ENCODE measurements at regions not wholly inside any gene's neighbourhood (a gene's known extent, or its start where the extent isn't known, plus 50 kb on each side); places are given as distances from the start of the nearest gene placed in this dataset.

GRCh38 chr10:108783897-108784296 is 1139.4 kb downstream of the XPNPEP1 start:
- Histone ChIP-seq H4K20me1 (ENCODE audit: insufficient read depth) (no peaks in the 10 kb centered on the region), H2AFZ (ENCODE audit: low read depth, low read length, poor library complexity, severe bottlenecking) (no peak overlapping the region), H3K9me3 (ENCODE audit: control insufficient read depth in 1 of 2, insufficient read depth in 1 of 2, low read depth in 1 of 2, low read length in 2 of 2) (peaks cover 39 to 46% of the 10 kb centered on the region in 2 experiments), H3K4me1 (ENCODE audit: control insufficient read depth in 1 of 2, insufficient read depth in 2 of 2, low read length in 2 of 2) (no peaks in the 10 kb centered on the region), H3K4me3 (replicated peaks in 1 of 2; ENCODE audit: low read depth in 1 of 2, low read length in 2 of 2) (no peak overlapping the region), H3K36me3 (ENCODE audit: control insufficient read depth in 1 of 2, insufficient read depth in 2 of 2, low read length in 2 of 2) (no peaks in the 10 kb centered on the region), H3K9ac (ENCODE audit: low read length) (no peak overlapping the region), H3K4me2 (ENCODE audit: low read length) (no peak overlapping the region), H3K9me2 (ENCODE audit: insufficient read depth) (no peaks in the 10 kb centered on the region), H3K27me3 (ENCODE audit: insufficient read depth, low read length) (no peaks in the 10 kb centered on the region), H3K79me2 (ENCODE audit: insufficient read depth, low read length) (no peaks in the 10 kb centered on the region), H3K27ac (ENCODE audit: low read depth, low read length) (no peak overlapping the region)
- intact Hi-C loops (cut with micrococcal nuclease) = no loop called here
- ATAC-seq (peak; percentile 69), DNase-seq (ENCODE audit: low read depth, low spot score) (peak; percentile 39)
- POLR2A ChIA-PET = no interaction called here
- CTCF ChIA-PET = no interaction called here
- TF ChIP-seq CTCF (IDR thresholded peaks at IDR 0.05 in 2 of 3, conservative IDR thresholded peaks at IDR 0.05 in 1 of 3; ENCODE audit: borderline replicate concordance in 1 of 3, insufficient read depth in 1 of 3, low read depth in 2 of 3, low read length in 2 of 3) (peak; percentile 8 to 62 (median 44); a peak in 4 of 6 replicates), CEBPB (IDR thresholded peaks at IDR 0.05; ENCODE audit: low read depth) (no peak), RAD21 (IDR thresholded peaks at IDR 0.05; ENCODE audit: low read depth) (peak; percentile 46)
- BruUV-seq (replicated peaks) = no TSS peak
- RAD21 ChIA-PET (ENCODE audit: low non-redundant PET in 1 of 2, low total read pairs in 2 of 2, uncharacterized antibody in 2 of 2, unreplicated experiment in 2 of 2) = no interaction called here

- no TSS peak for BruUV-seq (replicated peaks)
- Histone ChIP-seq H3K9me2 (ENCODE audit: insufficient read depth) (no peaks in the 10 kb centered on the region), H3K9ac (ENCODE audit: low read length) (no peak overlapping the region), H3K4me2 (ENCODE audit: low read length) (no peak overlapping the region), H3K27me3 (ENCODE audit: insufficient read depth, low read length) (no peaks in the 10 kb centered on the region), H2AFZ (ENCODE audit: low read depth, low read length, poor library complexity, severe bottlenecking) (no peak overlapping the region), H3K79me2 (ENCODE audit: insufficient read depth, low read length) (no peaks in the 10 kb centered on the region), H3K4me3 (replicated peaks in 1 of 2; ENCODE audit: low read depth in 1 of 2, low read length in 2 of 2) (no peak overlapping the region), H4K20me1 (ENCODE audit: insufficient read depth) (no peaks in the 10 kb centered on the region), H3K9me3 (ENCODE audit: control insufficient read depth in 1 of 2, insufficient read depth in 1 of 2, low read depth in 1 of 2, low read length in 2 of 2) (peaks cover 39 to 44% of the 10 kb centered on the region in 2 experiments), H3K4me1 (ENCODE audit: control insufficient read depth in 1 of 2, insufficient read depth in 2 of 2, low read length in 2 of 2) (no peaks in the 10 kb centered on the region; a peak in 1 of 4 replicates), H3K27ac (ENCODE audit: low read depth, low read length) (no peak overlapping the region), H3K36me3 (ENCODE audit: control insufficient read depth in 1 of 2, insufficient read depth in 2 of 2, low read length in 2 of 2) (no peaks in the 10 kb centered on the region)
- intact Hi-C loops (cut with micrococcal nuclease) = no loop called here
- DNase-seq (ENCODE audit: low read depth, low spot score) (no peak), ATAC-seq (no peak)
- CTCF ChIA-PET = no interaction called here
- RAD21 ChIA-PET (ENCODE audit: low non-redundant PET in 1 of 2, low total read pairs in 2 of 2, uncharacterized antibody in 2 of 2, unreplicated experiment in 2 of 2) = no interaction called here
- POLR2A ChIA-PET = no interaction called here
- TF ChIP-seq EGR1 (IDR thresholded peaks at IDR 0.05; ENCODE audit: low read depth) = no peak
- no peak for TF ChIP-seq POLR2AphosphoS5 (IDR thresholded peaks at IDR 0.05; ENCODE audit: low read depth, low read length)
- no peak for TF ChIP-seq FOSL1 (IDR thresholded peaks at IDR 0.05; ENCODE audit: low read depth)
- TF ChIP-seq ATF3 (IDR thresholded peaks at IDR 0.05) = no peak
- TF ChIP-seq POLR2A (IDR thresholded peaks at IDR 0.05; ENCODE audit: borderline replicate concordance, extremely low read depth, insufficient read depth, insufficient read length) = no peak
- no peak for TF ChIP-seq MAX (IDR thresholded peaks at IDR 0.05)
- no peak for TF ChIP-seq CEBPB (IDR thresholded peaks at IDR 0.05; ENCODE audit: low read depth)
- TF ChIP-seq ELF1 (IDR thresholded peaks at IDR 0.05; ENCODE audit: borderline replicate concordance, low read depth) = no peak
- no peak for TF ChIP-seq SP1 (IDR thresholded peaks at IDR 0.05; ENCODE audit: low read depth)
- TF ChIP-seq REST (IDR thresholded peaks at IDR 0.05; ENCODE audit: low read depth) = no peak
- TF ChIP-seq EZH2phosphoT487 (IDR thresholded peaks at IDR 0.05; ENCODE audit: borderline replicate concordance) = no peak
- no peak for TF ChIP-seq CTCF (IDR thresholded peaks at IDR 0.05 in 2 of 3, conservative IDR thresholded peaks at IDR 0.05 in 1 of 3; ENCODE audit: borderline replicate concordance in 1 of 3, insufficient read depth in 1 of 3, low read depth in 2 of 3, low read length in 2 of 3)
These were observed 1140.9 kb downstream of the XPNPEP1 start for GRCh38 chr10:108782411-108782810.

Measured in HCT116 (cell line).